ENCODE measurements at regions not wholly inside any gene's neighbourhood (a gene's known extent, or its start where the extent isn't known, plus 50 kb on each side); places are given as distances from the start of the nearest gene placed in this dataset.

- no peak for DNase-seq
Measured at GRCh38 chr15:53397041-53397616, 362.3 kb downstream of the WDR72 start.

DNA sequence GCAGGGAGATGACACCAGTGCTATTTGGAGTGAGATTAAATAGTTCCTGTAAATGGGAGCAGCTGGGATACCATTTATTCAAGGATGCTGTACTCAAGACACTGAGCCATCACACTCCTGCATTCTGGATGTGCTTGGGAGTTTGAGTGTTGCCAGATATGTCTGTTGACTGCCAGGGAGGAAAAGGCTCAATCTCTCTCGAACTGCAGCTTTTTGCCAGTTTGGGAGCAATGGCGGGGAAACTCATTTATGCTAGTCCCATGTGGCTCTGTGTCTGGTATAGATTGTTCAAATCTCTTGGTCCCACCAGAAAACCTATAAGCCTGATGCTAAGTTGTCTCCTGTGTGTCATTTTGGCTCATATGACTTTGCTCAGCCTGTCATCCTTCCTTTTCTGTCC, 363.6 kb downstream of the WDR72 start:
- DNase-seq: no peak

DNA sequence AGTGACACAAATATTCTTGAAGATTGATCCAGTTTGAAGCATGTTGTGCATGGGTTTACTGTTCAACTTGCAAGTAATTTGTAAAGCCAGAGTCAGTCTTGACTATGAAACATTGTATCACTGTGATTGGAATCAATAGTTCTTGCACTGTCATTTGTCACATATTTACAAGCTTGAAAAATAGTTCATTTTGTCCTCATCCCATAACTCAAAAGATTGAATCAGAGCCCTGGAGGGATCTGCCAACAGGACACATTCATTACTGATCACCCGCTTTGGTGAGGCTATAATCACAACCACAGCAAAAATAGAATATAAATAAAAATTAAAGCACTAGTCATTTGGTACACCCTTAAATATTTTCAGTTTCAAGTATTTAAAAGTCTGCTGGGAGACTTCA, 368.9 kb downstream of the WDR72 start:
- DNase-seq: no peak

DNA sequence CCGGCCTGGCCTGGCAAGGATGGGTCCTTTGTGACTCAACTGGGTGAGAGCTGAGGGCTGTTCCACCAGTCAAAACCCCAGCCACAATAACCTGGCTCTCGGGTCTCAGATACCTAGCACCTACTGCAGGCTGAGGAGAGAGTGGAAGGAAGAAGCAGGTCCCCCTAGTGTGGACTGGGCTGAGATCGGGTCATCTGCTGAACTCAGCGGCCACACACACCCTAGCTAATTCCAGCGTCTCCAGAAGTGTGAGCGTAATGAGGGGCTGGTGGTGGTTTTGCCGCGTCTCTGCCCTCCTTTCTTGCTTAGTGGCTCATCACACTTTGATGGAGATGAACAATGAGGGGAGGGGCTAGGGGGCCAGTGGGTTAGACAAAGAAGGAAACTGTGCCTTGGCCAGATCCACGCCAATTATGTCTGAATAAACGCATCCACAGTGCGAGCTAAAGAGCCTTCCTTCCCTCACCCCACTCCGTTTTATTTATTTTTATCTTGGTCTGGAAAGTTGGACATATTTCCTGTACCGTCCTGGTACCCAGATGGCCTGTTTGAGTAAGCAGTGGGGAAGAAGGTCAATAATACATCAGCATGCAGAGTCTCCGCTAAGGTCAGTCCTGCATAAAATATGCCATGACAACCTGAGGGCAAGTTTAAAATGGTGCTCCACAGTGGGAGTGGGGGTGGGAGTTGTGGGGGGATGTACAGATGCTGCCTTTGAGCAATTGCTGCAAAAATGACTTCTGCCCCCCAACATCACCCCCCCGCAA, 370.0 kb downstream of the WDR72 start:
- no peak for DNase-seq

DNA sequence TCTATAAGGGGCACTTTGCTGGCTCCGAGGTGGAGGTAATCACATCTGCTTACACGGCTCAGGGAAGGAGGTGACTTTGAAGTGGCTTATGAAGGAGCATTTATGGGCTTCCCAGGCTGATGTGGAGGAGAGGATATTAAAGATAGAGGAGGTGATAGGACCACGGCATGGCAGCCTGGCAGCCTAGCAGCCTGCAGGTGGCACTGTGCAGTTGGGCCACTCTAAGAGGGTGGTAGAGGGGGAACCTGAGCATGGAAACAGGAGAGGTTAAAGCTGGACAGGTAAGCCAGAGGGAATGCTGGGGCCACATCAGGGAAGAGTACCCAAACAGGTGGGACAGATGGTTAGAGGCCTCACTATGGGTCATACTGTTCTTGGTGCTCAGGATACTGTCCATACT, 375.0 kb downstream of the WDR72 start:
- no peak for DNase-seq

DNA sequence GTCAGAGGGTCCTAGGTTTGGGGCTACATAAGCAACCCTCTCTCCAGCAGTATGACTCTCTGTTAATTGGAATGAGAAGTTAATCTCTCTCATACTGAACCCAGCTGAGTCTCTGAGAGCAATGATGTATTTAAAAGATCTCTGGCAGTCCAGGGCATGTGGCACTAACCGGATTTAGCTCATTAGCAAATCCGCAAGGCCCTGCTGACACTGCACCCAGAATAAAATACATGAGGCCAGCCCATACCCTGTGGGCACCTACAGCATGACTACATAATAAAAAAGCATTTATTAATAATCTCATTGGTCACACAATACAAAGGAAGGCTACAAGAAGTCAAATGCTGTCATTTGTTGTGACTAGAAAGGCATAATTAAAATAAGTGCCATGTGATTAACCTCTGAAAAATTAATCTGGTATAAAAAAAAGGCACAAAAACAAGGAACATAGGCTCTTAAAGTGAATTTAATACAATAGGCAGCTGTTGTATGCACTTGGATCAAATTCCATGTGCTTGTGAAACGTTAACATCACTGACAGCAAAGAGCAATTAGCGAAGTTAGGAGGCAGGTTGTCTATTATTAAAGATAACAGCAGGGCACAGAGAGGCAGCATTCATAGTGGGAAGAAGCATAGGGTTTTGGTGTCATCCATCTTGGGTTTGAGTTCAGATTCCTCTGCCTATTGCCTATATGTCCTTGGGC, 381.2 kb downstream of the WDR72 start:
- no peak for DNase-seq

DNA sequence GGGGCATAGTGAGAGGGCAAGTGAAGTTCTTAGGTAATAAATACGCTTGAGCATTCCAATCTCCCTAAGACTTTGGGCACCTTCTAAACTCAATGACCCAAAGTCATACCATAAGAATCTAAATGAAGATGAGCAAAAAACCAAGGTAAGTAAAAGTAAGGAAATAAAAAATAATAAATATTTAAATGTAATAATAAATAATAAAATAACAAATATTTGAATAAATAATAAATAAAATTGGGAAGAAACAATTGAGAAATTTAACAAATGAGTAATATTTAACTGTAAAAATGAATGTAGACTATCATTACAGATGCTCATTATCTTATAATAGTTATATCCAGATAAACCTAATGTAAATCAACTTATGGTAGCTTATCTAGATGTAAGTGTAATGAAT, 391.7 kb downstream of the WDR72 start:
- no peak for DNase-seq

DNA sequence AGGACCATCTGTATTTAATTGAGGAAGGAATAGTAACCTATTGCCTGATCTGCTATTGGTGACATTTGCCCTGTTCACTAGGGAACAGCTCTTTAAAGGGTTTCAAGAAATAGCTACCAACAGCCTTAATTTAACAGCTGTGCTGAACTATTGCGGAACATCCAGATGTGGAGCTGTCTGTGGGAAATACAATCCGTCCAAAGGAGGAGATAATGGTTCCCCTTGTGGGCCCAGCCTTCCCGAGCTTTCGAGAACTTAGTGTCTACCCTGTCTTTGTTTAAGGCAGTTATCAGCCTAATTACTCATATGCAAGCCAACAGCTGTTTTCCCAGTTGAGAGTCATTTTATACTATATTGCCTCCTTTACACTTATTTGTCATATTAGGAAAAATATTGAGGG, 398.6 kb downstream of the WDR72 start:
- DNase-seq: no peak

DNA sequence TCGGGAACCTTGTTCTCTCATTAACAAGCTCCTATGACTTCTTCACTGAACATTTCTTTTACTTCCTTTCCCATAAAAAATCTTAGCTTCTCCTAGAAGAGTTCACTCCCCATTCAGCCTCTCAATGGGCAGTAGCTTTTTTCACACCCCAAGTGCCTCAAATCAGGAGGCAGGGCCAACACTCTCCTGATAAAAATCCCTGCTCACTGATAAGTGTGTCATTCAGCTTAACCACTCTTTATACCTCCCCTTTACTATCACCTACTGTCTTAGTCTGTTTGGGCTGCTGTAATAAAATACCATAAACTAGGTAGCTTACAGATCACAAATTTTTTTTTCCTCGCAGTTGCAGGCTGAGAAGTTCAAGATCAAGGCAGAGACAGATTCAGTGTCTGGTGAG, 400.4 kb downstream of the WDR72 start:
- DNase-seq: no peak

DNA sequence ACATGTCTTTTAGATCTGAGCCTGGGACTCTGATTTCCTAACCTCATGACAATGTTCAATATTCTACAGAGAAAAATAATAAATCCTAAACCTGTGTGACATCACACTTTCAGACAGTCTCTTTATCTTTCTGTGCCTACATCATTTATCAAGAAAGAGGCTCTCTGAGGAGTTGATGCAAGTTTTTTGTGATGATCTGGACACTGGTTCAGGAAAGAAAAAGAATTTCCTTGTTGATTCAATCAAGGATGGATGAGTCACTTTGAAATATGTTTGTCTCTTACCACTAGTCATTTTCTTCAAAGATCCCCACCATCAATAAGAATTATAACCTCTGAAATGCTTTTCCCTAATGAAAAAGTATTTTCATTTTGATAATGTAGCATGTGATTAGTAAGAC, 404.6 kb downstream of the WDR72 start:
- DNase-seq: no peak

DNA sequence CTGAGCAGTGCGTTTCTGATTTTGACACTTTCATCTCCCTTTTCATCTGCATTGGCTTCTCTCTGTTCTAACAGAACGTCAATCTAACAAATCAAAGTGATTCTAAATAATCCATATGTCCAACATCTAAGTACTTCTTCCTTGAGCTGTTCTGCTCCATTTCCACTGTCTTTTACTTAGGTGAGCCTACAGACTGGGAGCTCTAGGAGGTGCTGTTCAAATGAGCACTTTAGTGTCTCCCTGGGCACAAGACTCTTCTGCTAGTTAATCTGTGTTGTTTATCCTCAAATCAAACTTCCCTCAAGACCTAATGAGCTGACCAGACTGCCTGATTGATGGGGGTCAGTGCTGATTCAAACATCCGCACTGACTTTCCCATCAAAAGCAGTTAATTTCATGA, 408.1 kb downstream of the WDR72 start:
- DNase-seq: no peak

DNA sequence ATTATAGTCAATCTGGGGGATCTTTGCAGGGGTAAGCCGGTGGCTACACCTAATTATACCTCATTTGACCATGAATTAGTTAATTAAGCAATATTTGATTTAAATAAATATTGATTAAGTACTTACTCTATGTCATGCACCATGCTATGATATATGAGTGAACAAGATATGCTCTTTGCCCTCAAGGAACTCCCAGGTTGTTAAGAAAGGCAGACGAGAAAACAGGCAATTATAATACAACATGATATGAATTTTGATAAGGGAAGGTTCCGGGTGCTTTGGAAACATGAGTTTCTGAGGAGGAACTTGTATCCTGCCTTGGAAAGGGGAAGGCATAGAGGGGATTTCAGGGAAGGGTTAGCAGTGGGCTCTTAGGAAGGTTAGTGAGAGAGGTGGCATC, 412.9 kb downstream of the WDR72 start:
- no peak for DNase-seq

GRCh38 chr15:53331328-53332190, 427.9 kb downstream of the WDR72 start:
- no peak for DNase-seq

DNA sequence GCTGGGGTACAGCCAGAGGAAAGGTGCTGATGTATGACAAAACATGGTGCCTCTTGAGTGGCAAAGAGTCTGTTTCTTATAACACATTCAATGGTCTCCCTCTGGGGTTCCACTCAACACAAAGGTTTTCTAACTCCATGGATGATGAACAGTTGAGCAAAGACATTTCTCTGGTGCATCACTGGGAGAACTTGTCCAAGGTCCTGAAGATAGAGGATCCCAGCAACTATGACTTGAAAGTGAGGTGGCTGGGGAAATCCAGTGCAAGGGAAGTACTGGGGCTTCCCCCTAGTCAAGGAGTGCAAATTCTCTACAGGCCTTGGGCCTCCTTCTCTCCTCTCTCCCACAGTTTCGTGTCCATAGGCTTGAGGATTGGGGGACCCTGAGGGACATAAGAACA, 431.1 kb downstream of the WDR72 start:
- DNase-seq: no peak

DNA sequence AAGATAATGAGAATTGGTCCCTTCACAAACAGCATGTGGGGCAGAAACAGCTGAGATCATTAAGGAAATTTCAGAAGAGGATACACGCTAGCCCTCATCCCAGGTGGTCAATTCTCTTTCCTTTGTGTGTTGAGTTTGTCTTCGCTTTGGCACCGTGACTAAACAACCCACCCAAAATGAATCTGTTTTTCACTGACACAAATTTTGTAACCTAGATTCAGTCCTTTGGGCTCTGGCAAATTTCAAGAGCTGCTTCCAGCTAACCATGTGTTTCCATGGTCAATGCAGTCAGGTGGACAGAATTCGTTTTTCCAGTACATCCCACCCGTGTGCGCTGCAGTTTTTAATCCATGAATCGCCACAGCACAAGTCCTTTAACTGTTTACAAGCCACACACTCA, 435.4 kb downstream of the WDR72 start:
- no peak for DNase-seq

GRCh38 chr15:53323191-53323590, 436.3 kb downstream of the WDR72 start:
- DNase-seq: no peak

DNA sequence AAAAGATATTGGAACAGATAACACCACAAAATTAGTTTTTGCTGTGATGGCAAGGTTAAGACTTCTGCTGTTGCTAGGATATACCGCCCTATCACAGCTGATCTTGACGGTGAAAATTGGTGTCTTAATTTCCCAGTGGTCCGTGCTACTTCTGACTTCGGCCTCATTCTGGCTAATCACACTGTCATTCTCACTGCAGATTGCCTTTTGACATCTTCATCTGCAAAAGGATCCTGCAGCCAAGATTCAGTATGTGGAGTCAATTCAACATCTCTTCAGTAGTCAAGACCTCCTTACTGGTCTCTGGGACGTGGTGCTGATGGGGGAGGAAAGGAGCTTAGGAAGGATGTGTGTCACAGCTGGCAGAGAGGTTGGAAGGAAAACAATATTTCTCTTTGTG, 438.6 kb downstream of the WDR72 start:
- DNase-seq: no peak

GRCh38 chr15:53312707-53313106, 446.8 kb downstream of the WDR72 start:
- DNase-seq: no peak

DNA sequence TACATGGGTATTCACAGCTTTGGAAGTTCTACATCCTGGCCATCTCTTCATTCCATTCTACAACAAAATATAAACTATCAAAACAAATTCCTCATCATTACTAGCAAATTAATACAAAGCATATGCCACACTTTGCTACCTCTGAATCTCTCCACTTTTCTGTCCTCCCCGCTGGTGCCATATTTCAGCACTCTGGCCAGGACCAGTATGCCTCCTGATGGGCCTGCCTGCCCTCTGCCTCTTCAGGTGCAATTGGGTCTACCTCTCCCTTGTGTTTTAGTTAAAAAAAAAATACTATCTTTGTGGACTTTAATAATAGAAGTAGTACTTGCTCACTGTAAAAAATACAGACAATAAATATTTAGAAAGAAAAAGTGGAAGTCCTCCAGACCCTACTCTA, 448.8 kb downstream of the WDR72 start:
- DNase-seq: no peak

DNA sequence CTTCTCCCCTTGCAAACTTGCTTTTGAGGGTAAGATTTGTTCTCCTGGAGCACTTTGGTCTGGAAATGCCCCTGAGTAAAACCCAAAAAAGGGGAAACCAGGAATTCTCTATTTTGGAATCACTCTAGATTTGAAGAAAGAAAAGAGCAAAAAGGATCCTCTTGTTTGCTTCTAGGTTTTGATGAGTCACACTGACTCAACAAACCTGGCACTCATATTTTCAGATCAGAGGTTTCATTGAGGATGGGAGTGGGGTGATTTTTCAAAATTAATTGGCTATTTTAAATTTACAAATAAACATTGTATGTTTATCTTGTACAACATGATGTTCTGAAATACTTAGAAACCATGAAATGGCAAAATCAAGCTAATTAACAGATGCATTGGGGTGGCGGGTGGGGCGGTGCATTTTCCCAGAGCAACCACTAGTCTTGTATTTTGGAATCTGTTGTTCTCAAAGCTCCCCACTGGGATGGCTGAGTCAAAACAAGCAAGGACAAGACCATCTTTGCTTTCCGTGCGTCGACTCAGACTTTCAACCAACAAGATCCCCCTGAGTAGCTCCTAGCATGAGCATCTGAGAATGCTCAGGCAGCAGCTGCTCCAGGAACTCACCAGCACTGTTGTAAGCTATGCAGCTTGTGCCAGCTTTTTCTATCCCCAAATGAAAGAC, 451.4 kb downstream of the WDR72 start:
- DNase-seq: no peak

GRCh38 chr15:53305554-53305953, 453.9 kb downstream of the WDR72 start:
- no peak for DNase-seq

- no peak for DNase-seq
Measured at GRCh38 chr15:53305101-53305500, 454.4 kb downstream of the WDR72 start.

DNA sequence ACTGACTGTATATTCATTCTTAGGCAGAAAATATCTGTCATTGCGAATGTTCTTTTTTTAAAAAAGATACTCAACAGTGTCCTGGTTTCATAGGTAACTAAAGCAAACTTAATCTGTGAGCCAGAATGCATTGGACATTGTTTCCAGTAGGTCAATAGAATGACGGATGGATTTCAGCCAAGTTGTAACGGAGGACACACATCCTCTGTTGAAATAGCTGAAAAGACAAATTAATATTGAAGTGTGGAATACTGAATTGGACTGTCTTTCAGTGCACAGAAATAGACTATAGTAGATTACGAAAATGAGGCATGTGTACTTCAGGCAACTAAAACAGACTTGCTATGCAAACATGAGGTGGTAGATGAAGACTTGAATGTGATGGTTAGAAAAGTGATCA, 461.6 kb downstream of the WDR72 start:
- DNase-seq: no peak

Data from CD4-positive, alpha-beta T cell treated with Interleukin-10 for 1 hour (primary cell).